Osteoblast (primary cell): ENCODE measurements at regions not wholly inside any gene's neighbourhood (a gene's known extent, or its start where the extent isn't known, plus 50 kb on each side); places are given as distances from the start of the nearest gene placed in this dataset.

Source experiments
- DNase-seq: peaks from one replicate; pipeline ENCODE4 v3.0.0; 2011; ENCODE audit warnings: low spot score, mixed read lengths; ENCODE audit not compliant: insufficient read length; ENCODE audit errors: missing footprints
- H2AFZ ChIP-seq: 2 replicates; pipeline ENCODE4 v1.6.0; 2011; ENCODE audit warnings: mild to moderate bottlenecking, low read length
- H3K27ac ChIP-seq: 2 replicates; pipeline ENCODE4 v1.5.1; 2011; ENCODE audit warnings: mild to moderate bottlenecking, low read depth, low read length, moderate library complexity
- H3K27me3 ChIP-seq: 2 replicates; pipeline ENCODE4 v1.6.0; 2012; ENCODE audit warnings: mild to moderate bottlenecking, control low read depth, inconsistent platforms, low read length, moderate library complexity; ENCODE audit not compliant: insufficient read depth
- H3K36me3 ChIP-seq: 2 replicates; pipeline ENCODE4 v1.5.1; 2011; ENCODE audit warnings: mild to moderate bottlenecking, low read length, control low read depth, moderate library complexity; ENCODE audit not compliant: insufficient read depth
- H3K4me1 ChIP-seq: 2 replicates; pipeline ENCODE4 v1.5.1; 2011; ENCODE audit warnings: mild to moderate bottlenecking, low read length, control low read depth, moderate library complexity; ENCODE audit not compliant: insufficient read depth
- H3K4me2 ChIP-seq: 2 replicates; pipeline ENCODE4 v1.6.0; 2011; ENCODE audit warnings: mild to moderate bottlenecking, low read length; ENCODE audit not compliant: insufficient read depth
- H3K4me3 ChIP-seq: fragments of 200-600 bp; sonication (generic); 3 replicates; pipeline ENCODE4 v1.5.1; 2012; ENCODE audit warnings: mild to moderate bottlenecking, low read length, inconsistent platforms; ENCODE audit not compliant: insufficient read depth
- H3K79me2 ChIP-seq: 2 replicates; pipeline ENCODE4 v1.6.0; 2012; ENCODE audit warnings: mild to moderate bottlenecking, low read length, control low read depth, inconsistent platforms; ENCODE audit not compliant: insufficient read depth
- H3K9me3 ChIP-seq: 2 replicates; pipeline ENCODE4 v1.5.1; 2011; ENCODE audit warnings: low read depth, low read length, control low read depth
- H4K20me1 ChIP-seq: 2 replicates; pipeline ENCODE4 v1.6.0; 2012; ENCODE audit warnings: mild to moderate bottlenecking, low read length, control low read depth; ENCODE audit not compliant: insufficient read depth
- CTCF ChIP-seq: IDR thresholded peaks from 2 replicates; pipeline ENCODE4 v1.5.1; 2011; ENCODE audit warnings: mild to moderate bottlenecking, low read depth, low read length, moderate library complexity; ENCODE audit errors: extremely low read depth

GRCh38 chr10:130300608-130301020 is 164.4 kb downstream of the GLRX3 start:
- no peaks in the 10 kb centered on the region for H3K27me3 ChIP-seq
- H2AFZ ChIP-seq: no peak overlapping the region
- H3K4me1 ChIP-seq: no peaks in the 10 kb centered on the region
- no peaks in the 10 kb centered on the region for H3K79me2 ChIP-seq
- H3K4me3 ChIP-seq: peak overlapping the region; percentile 64
- H3K27ac ChIP-seq: no peak overlapping the region
- peak; percentile 61 for DNase-seq
- TF ChIP-seq CTCF: no peak
- H3K4me2 ChIP-seq: no peak overlapping the region
- no peaks in the 10 kb centered on the region for H4K20me1 ChIP-seq
- H3K9me3 ChIP-seq: no peaks in the 10 kb centered on the region
- H3K36me3 ChIP-seq: no peaks in the 10 kb centered on the region

GRCh38 chr10:130301021-130301892 is 165.1 kb downstream of the GLRX3 start:
- Histone ChIP-seq H3K4me3 (peak overlapping the region; percentile 64), H3K4me2 (peak overlapping the region; percentile 56), H4K20me1 (no peaks in the 10 kb centered on the region), H3K27ac (no peak overlapping the region), H2AFZ (no peak overlapping the region), H3K36me3 (no peaks in the 10 kb centered on the region), H3K4me1 (no peaks in the 10 kb centered on the region), H3K9me3 (no peaks in the 10 kb centered on the region), H3K27me3 (no peaks in the 10 kb centered on the region), H3K79me2 (no peaks in the 10 kb centered on the region)
- TF ChIP-seq CTCF: no peak
- DNase-seq: peak; percentile 51

GRCh38 chr10:130326954-130327353 is 190.8 kb downstream of the GLRX3 start:
- no peak overlapping the region for H3K27ac ChIP-seq
- no peaks in the 10 kb centered on the region for H3K4me1 ChIP-seq
- no peak overlapping the region for H3K4me2 ChIP-seq
- H4K20me1 ChIP-seq: no peaks in the 10 kb centered on the region
- no peak for DNase-seq
- no peaks in the 10 kb centered on the region for H3K27me3 ChIP-seq
- H3K79me2 ChIP-seq: no peaks in the 10 kb centered on the region
- no peak overlapping the region for H3K4me3 ChIP-seq
- H3K36me3 ChIP-seq: no peaks in the 10 kb centered on the region
- no peaks in the 10 kb centered on the region for H3K9me3 ChIP-seq
- H2AFZ ChIP-seq: no peak overlapping the region
- no peak for TF ChIP-seq CTCF

- no peak overlapping the region for H3K27ac ChIP-seq
- TF ChIP-seq CTCF: no peak
- no peaks in the 10 kb centered on the region for H3K27me3 ChIP-seq
Measured at GRCh38 chr10:130329792-130330191, 193.6 kb downstream of the GLRX3 start.

More at GRCh38 chr10:130329792-130330191, 193.6 kb downstream of the GLRX3 start:
- Histone ChIP-seq H2AFZ (no peak overlapping the region), H3K4me3 (no peak overlapping the region), H4K20me1 (no peaks in the 10 kb centered on the region), H3K4me2 (no peak overlapping the region), H3K9me3 (no peaks in the 10 kb centered on the region), H3K4me1 (no peaks in the 10 kb centered on the region), H3K79me2 (no peaks in the 10 kb centered on the region), H3K36me3 (no peaks in the 10 kb centered on the region)
- no peak for DNase-seq
